Activated CD8-positive, alpha-beta memory T cell treated with anti-CD3 and anti-CD28 coated beads for 1 hour (primary cell): ENCODE measurements at regions not wholly inside any gene's neighbourhood (a gene's known extent, or its start where the extent isn't known, plus 50 kb on each side); places are given as distances from the start of the nearest gene placed in this dataset.
"Not testable (repeated sequence)": the region's sequence is repeated elsewhere in the genome, so short reads cannot be mapped to it uniquely, and the experiment has no call there.

Experiments
- DNase-seq, 2 donors: peaks; one replicate each; pipeline ENCODE4 v3.0.0-alpha.2; 2020; ENCODE audit warnings: low read depth in 1 of 2; ENCODE audit errors: extremely low read depth in 1 of 2

DNA sequence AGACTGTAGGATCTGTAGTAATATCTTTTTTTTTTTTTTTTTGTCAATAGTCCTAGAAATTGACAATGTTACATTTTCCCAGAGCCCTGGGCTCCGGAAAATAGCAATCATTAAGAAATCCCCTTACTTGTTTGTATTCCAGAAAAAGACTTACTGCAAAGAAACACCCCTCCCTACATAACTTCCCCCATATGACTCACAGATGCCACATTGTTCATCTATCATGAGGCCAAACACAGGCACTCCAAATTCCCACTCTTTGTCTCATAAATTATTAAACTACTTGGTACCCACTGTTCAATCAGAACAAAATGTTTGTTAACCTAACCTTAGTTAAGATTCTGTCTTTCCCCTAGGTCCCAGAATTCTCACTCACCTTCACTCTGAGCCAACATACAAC lies 53.5 kb downstream of the TEX51 start:
- DNase-seq, result no peak

DNA sequence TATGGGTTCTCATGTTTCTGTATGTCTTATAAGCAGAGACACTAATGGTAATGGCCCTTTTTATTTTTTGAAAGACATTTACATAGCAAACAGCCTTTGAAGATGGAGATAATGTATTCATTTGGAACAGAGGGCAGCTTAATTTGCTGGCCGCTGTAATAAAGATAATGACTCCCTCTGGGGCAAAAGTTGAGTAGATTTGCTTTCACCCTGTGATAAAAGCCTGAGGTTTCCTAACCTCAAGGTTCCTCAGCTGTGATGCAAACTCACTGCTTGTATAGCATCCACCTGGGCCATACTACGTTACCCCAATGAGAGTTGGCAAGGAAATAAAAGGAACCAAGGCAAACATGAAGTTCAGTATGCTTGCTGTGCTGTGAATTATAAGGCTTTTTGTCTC lies 54.8 kb downstream of the TEX51 start:
- DNase-seq, result no peak

- DNase-seq, result no peak
These were observed 56.1 kb downstream of the TEX51 start for GRCh38 chr2:126954831-126955230.

DNA sequence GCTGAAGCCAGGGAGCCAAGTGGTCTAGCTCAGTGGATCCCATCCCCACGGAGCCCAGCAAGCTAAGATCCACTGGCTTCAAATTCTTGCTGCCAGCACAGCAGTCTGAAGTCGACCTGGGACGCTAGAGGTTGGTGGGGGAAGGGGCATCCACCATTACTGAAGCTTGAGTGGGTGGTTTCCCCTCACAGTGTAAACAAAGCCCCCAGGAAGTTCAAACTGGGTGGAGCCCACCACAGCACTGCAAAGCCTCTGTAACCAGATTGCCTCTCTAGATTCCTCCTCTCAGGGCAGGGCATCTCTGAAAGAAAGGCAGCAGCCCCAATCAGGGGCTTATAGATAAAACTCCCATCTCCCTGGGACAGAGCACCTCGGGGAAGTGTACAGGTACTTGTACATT lies 58.1 kb downstream of the TEX51 start:
- not testable (repeated sequence) for DNase-seq

DNA sequence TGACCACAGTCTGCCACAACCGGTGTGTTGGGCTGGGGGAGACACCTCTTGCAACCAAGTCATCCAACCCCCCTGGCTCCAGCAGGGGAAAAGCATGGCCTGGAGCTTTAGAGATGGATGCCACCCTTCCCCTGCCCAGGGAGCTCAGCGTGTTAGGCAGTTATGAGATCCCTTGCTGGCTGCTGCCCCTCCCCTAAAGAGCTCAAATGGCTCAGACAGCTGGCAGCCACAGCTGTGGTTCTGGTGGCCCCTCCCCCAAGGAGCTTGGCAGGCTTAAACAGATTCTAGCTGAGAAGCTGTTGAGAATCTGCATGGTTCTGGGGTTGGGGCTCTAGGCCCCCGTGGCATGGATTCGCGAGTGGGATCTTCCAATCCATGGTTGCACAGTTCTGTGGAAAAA lies 64.7 kb downstream of the TEX51 start:
- no peak for DNase-seq

DNA sequence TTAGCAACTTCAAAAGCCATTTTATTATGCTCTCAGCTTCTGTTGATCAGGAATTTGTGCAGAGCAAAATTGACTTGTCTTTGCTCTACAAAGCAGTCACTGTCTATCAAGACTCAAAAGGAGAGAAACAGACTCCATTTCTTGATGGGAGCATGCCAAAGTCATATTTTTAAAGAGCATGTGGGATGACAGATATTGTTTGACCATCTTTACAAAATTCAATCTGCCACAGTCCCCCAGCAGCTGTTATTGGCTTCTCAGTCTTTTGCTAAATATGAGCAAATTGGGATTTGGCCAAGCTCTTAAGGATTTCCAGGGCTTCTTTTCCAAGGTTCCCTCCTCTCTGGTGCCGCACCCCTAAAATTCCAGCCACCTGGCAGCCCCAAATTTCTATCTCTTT lies 67.9 kb downstream of the TEX51 start:
- no peak for DNase-seq

GRCh38 chr2:126970583-126970982 lies 71.9 kb downstream of the TEX51 start:
- no peak for DNase-seq

DNA sequence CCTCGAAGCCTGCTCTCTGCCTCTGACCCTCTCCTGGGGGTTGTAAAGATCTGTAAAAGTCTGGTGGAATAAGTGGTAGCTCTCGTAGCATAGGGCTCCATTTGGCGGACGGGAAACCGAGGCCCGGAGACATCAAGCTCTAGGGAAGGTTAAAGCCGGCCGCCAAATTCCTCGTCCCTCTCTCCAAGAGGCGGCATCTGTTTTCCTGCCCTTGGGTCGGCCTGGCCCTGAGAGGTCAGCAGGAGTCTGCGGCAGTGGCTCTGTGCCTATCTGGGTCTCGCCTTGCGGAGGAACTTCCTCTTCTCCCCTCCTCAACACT lies 72.4 kb downstream of the TEX51 start:
- no peak for DNase-seq

DNA sequence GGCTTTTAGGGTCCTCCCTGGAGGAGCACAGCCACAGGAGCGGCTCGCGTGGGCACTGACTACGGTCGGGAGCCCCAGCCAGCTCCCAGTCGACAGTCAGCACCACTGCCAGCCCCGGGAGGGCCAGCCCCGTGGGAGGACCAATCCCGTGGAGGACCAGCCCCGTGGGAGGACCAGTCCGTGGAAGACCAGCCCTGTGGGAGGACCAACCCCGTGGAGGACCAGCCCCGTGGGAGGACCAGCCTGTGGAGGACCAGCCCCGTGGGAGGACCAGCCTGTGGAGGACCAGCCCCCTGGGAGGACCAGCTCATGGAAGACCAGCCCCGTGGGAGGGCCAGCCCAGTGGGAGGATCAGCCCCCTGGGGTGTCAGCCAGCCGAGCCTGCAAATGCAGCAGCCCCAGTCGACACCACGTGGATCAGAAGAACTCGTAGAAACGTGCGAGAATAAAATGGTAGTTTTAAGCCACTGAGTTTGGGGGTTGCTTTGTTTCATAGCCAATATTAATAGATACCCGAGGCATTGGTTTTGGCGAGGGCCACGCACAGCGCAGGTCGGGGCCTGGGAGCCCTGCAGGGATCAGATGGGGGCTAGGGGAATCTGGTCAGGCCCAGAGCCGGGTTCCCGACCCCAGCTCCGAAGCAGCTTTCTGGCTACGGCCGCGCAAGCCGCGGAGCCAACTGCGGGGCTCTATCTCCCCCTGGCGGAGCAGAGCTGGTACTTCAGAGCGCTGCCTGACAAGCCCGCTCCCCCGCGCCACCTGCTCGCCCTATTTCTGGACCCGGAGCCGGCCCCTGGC lies 73.0 kb downstream of the TEX51 start:
- peak; percentile 30 to 39 for DNase-seq

DNA sequence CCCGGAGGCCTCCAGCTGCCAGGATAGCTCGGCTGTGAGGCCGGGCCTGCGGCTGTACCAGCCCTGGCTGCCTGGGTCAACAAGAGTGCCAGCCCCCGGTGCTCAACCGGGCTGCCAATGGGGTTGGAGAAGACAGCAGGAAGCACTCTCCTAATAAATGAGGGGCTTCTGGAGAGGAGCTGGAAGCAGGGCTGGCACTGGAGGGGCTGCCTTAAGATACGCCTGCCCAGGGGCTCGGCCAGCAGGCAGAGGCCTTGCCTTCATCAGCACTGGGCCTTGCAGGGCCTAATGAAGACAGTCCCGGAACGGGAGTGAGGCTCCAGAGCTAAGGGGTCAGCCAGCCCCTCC lies 73.6 kb downstream of the TEX51 start:
- no peak for DNase-seq

GRCh38 chr2:126973745-126974144 lies 75.1 kb downstream of the TEX51 start:
- no peak for DNase-seq

DNA sequence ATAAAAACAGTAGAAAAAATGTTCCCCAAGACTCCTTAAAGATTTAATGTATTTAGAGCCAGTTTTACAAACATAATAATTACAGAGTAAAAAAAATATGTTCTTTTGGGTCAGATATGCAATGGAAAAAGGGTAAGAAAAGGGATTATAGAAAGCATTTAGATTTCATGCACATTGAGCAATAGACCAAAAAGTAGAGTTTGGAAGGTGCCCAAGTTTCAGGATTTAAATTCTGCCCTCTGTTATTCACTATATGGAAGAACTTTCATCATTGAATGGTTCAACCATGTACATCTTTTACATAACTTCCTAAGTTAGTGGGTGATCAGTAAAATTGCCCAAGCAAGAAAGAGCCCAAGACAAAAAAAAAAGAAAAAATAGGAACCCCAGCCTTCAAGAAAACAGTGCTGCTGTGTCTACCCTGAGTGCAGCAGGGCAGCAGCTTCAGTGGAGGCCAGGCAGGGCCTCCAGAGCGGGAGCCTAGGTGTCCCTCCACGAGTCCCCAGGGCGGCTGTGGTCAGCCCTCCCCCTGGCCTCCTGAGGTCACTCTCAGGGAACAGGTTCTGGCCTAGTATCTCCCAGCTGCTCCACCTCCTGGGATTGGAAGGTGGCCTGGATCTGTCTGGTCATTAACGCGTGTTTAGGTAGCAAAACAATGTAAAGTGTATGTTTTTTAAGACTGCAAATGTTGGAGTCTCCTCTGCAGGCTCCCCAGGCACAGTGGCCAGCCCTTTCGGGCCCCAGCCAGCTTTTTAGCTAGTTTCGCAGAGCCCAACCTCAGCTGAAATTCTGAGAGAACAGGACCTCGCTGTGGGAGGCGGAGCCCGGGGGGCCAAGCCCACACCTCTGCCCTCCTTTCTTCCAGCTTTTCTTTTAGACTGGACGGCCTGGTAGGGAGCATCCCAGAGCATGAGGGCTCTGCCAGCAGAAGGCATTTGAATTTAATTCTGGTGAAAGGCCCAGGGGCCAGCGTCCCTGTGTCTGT lies 77.3 kb downstream of the TEX51 start:
- DNase-seq, result no peak

- DNase-seq, result no peak
These were observed 78.1 kb downstream of the TEX51 start for GRCh38 chr2:126976721-126977328.

GRCh38 chr2:126978333-126978732 lies 79.6 kb downstream of the TEX51 start:
- no peak for DNase-seq

DNA sequence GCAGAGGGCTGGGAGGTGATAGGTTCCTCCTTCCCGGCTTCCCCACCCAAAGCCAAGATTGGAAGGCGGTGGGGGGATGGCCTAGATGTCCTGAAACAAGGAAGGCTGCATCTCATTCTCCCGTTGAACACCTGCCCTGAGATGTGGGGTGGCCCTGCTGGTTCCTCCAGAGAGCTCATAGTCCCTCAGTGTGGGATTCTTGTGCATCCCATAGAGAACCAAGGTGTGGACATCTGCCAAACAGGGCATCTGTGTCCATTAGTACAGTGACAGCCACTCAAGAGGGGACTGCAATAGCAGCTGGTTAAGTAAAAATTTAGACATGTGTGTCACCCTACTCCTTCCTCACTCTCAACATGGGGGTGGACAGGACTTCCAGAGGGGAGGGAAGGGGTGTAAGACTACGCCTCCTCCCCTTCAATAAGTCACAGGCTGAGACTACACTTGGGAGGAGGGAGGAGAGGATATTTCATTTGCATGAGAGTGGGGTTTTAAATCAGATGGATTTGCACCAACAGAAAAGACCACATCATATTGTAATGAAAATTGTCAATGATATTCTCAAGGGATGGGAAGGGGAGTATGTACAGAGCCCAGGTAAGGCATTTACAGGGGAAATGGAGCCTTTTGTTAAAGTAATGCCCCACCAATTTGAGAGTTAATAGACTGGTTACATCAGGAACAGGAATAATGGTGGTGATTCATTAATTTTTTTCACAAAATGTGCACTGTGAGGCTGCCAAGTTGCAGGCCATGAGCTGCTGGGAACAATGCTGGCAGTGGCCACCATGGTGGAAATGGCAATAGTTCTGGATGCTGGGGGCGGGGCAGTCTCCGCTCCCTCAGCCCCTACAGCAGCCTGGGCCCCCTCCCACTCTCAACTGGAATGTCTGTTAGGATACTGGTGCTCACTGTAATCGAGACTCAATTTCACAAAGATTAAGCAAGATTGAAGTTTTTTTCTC lies 80.6 kb downstream of the TEX51 start:
- DNase-seq, result no peak

DNA sequence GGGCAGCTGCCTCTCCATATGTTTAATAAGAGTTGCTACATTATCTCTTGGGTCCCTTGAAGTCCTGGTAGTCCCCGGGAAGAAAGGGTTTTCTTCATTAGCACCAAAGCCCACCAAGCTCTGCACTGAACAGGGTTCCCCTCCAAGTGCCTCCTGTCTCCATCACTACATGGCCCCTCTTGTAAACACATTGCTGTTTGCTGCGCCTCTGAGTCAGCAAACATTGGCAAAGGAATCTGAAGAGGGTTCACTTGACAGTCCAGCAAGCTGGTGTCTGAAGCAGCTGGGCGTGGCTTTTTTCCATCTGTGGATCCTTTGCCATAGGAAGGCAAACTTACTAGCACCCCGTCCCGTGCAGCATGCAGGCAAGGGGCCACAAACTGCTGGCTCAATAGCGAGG lies 82.8 kb downstream of the TEX51 start:
- no peak for DNase-seq

DNA sequence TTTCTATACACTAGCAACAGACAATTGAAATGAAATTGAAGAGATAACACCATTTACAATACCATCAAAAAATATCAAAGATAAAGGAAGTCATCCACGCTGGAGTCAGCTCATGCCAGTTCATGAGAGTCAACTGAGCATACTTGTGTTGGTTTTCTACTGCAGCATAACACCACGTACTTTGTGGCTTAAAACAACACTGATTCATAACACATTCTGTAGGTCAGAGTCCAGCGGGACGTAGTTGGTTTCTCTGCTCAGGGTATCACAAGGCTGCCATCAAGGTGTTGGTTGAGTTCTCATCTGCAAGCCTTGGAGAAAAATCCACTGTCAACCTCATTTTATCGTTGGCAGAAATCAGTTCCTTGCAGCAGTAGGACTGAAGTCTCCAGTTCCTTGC lies 84.2 kb downstream of the TEX51 start:
- no peak for DNase-seq

DNA sequence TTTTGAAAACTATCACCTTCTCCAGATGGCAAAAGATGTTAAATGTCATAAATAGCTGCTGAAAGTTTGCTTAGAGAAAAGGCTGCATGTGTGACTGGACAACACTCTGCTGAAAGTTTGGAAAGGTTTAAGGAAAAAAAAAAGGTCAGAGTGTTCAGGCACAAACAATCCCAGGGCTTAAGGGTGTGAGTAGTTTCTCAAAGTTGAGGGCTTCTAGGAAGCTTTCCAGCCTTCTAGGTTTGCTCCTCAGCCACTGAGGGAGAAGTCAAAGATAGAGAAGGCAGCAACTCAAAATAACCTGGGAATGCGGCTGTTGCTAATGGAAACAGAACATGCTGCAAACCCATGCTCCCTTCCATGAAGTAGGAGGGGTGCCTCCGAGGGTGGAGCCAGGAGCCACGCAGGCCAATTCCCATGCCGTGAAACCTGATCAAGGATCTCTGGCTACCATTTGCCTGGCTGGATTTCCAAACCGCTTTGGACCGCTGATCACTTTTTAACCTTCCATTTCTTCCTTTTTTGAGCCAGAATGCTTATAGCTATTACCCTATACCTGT lies 88.0 kb downstream of the TEX51 start:
- DNase-seq, result no peak

- no peak for DNase-seq
These were observed 89.8 kb downstream of the TEX51 start for GRCh38 chr2:126988482-126988881.

DNA sequence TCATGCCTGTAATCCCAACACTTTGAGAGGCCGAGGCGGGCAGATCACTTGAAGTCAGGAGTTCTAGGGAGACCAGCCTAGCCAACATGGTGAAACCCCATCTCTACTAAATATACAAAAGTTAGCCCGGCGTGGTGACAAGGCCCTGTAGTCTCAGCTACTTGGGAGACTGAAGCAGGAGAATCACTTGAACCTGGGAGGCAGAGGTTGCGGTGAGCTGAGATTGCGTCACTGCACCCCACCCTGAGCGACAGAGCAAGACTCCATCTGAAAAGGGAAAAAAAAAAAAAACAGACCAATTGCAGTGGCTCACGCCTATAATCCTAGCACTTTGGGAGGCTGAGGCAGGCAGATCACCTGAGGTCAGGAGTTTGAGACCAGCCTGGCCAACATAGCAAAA lies 90.4 kb downstream of the TEX51 start:
- not testable (repeated sequence) for DNase-seq
